T-helper 2 cell (primary cell): ENCODE measurements at regions not wholly inside any gene's neighbourhood (a gene's known extent, or its start where the extent isn't known, plus 50 kb on each side); places are given as distances from the start of the nearest gene placed in this dataset.

ENCODE experiments used
- DNase-seq, 5 experiments: peaks; one replicate each; pipeline versions ENCODE4 v3.0.0 to v3.0.0-alpha.2; 2012 to 2022

GRCh38 chr11:115874843-115875242, 370.6 kb upstream of the CADM1 start:
- DNase-seq = peak in 1 of 5 experiments; percentile 85

- DNase-seq = no peak
Measured at GRCh38 chr11:115873813-115874212, 369.6 kb upstream of the CADM1 start.

DNA sequence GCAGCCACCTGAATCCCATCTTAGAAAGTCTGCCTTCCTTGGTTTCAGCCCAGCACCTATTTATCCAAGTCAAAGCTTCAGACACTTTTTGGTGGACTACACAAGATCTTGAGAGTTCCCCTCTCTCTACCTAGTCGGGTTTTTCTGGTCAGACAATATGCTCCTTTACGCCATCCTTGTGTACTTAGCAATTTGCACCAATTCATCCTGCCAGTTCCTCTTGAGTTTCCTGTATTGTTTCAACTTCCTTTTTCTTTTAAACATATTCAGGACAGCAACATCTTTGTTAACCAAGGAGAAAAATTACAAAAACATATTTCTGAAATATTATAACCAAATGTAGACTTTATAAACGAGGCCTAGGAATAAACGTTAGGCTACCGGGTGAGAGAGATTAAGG, 368.2 kb upstream of the CADM1 start:
- DNase-seq = no peak

- peak in 1 of 5 experiments; percentile 63 for DNase-seq
Measured at GRCh38 chr11:115871161-115871760, 367.0 kb upstream of the CADM1 start.

- peak in 1 of 5 experiments; percentile 89 for DNase-seq
Measured at GRCh38 chr11:115869780-115870431, 365.7 kb upstream of the CADM1 start.

DNA sequence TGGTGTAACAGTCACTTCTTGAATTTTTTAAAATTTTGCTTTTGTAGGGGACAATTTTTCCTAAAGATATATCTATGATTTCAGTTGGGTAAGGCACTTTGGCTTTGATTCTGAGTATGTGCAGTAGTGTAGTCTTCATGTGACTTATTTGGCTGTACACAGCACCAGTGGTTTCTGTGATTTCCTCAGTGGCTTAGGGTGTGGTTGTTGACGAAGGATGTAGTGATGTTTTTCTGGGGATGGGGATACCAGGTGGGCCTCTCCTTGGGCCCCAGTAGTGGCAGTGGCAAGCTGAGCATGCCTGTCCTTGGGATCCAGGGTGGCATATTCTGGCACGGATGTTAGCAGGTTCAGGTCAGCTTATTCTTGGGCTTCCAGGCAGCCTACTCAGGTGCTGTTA, 364.9 kb upstream of the CADM1 start:
- peak in 1 of 5 experiments; percentile 83 for DNase-seq

DNA sequence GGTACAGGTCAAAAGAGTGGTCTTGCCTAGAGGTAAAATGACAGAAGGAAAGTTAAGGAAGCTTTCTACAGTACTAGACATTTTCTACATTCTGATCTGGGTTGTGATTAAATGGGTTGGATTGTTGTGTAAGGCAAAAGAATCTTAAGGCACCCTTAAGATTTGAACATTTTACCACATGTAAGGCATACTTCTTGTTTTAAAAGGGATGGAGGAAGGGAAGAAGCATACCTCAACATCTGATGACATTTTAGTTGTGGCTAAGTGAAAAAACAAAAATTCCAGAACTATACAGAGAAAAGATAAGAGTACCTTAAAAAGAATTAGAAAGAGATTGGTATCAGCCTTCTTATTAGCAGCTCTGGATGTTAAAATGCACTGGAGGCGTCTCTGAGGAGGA, 356.0 kb upstream of the CADM1 start:
- no peak for DNase-seq

DNA sequence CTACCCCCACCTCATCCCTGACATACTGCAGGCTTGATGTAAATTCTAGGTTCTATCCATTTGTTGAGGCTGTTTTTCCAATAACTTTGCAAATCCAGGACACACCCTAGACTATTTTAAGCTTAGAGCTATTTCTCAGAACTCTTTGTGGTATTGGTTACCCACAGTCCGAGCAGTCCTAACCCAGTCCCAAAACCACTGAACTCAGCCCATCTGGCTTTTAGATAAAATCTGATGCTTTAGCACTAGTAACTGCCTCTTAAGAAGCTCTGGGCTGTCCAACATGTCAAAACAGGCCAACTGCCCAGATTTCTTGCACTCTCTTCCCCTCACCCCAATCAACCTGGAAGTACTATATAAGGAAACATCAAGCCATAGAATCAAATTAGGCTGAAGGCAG, 344.4 kb upstream of the CADM1 start:
- DNase-seq = no peak

DNA sequence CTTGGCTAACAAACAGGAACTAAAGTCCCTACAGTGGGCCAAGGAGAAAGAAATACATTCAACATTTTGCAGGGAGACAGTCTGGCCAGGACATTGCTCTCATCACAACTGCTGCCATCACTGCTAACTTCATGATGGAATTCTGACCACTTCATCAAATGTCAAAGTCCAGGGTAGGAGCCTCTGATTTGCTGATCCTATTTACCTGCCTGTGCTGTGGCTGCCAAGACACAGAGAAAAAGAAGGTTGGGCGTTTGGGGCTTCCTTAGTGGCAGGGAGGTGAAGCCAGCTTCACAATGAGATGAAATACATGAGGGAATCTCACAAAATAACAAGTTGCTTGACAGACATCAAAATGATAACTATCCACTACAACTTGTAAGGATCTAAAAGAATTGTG, 343.9 kb upstream of the CADM1 start:
- DNase-seq = no peak

DNA sequence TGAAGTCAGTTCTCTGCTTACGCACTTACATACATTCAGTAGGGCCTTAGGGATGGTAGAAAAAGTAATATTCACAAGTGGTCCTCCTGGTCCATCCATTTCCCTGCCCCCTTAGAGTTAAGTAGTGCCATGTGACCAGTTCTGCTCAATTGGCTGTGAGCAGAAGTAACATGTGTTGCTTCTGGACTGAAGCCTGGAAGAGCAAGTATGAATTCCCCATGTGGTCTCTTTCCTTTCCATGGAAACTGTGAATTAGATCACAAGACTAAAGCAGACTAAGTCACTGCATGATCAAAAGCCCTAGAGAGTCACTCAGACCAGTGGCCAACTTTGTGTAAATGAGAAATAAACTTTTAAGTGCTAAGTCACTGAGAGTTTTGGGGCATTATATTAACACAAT, 341.7 kb upstream of the CADM1 start:
- no peak for DNase-seq

GRCh38 chr11:115843685-115844084, 339.5 kb upstream of the CADM1 start:
- DNase-seq = no peak

DNA sequence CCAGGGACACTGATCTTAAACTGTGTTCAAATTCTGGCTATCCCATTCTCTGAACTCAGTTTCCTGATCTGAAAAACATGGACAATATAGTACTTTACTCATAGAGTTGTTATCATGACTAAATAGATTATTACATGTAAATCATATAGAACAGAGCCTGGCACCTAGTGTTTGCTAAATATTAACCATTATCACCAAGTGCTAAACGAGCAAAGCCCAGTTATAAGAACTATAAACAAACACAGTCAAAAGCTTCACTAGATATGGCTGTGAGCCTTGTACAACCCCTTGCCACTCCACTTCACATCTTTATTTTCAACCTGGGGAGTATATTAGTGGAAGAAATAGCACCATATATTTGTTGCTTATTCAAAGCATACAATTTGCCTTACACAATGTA, 338.9 kb upstream of the CADM1 start:
- DNase-seq = no peak

GRCh38 chr11:115820026-115820425, 315.8 kb upstream of the CADM1 start:
- no peak for DNase-seq

- DNase-seq = no peak
Measured at GRCh38 chr11:115819014-115819413, 314.8 kb upstream of the CADM1 start.

DNA sequence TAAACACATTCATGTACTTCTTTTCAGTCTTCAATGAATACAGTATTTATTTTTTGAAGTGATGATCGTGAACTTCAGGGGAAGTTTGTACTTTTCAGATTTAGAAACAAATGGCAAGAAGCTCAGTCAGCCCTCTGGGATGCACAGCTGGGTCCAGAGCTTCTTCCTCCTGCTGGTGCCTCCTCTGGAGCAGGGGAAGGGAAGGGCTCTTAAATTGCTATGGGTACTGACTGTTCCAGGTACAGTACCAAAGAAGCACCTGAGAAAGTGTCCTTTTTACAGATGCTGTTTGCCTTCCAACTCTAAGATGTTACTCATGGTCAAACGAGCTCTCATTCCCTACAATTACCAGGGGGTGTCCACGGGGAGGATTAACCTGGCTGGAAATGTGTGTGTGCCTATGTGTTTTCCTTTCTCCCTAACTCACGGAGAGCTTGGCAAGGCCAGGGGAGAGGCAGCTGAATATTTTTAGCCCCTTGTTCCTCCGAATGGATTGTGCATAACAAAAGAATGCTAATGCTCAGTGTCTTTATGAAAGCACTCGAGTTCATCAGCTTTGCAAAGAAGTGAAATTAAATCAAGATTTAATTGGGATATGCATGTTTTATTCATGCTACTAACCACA, 313.7 kb upstream of the CADM1 start:
- no peak for DNase-seq

- DNase-seq = no peak
Measured at GRCh38 chr11:115808351-115808940, 304.2 kb upstream of the CADM1 start.

- no peak for DNase-seq
Measured at GRCh38 chr11:115806056-115806455, 301.8 kb upstream of the CADM1 start.

- no peak for DNase-seq
Measured at GRCh38 chr11:115803073-115803740, 299.0 kb upstream of the CADM1 start.

- DNase-seq = no peak
Measured at GRCh38 chr11:115802641-115803040, 298.4 kb upstream of the CADM1 start.

- DNase-seq = no peak
Measured at GRCh38 chr11:115792903-115793302, 288.7 kb upstream of the CADM1 start.

DNA sequence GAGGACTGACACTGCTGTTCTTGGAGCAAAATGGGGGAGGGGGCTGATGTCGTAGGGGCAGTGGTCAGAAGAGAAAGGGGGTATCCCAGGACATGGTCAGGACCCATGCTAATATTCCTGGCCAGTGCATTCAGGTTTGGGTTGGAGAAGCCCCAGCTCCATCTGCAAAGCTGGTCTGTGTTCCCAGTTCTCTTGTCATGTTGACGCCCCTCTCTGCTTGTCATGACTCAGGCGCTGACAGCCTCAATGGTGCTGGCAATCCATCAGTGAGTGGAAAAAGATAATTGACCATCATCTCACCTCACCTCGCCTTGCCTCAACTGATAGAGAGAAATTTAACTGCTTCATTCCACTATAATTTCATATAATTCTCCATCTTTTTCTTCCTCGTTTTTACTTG, 283.1 kb upstream of the CADM1 start:
- DNase-seq = no peak

- no peak for DNase-seq
Measured at GRCh38 chr11:115784796-115785521, 280.7 kb upstream of the CADM1 start.
